ENCODE measurements at regions not wholly inside any gene's neighbourhood (a gene's known extent, or its start where the extent isn't known, plus 50 kb on each side); places are given as distances from the start of the nearest gene placed in this dataset.

GRCh38 chr2:155622443-155622842, 710.1 kb downstream of the NR4A2 start:
- TF ChIP-seq CTCF (IDR thresholded peaks at IDR 0.05) (no peak), POLR2A (IDR thresholded peaks at IDR 0.05) (no peak), POLR2AphosphoS5 (IDR thresholded peaks at IDR 0.05) (no peak)

Measured in sigmoid colon (tissue), 4 donors.